Fibroblast of upper back skin (primary cell): ENCODE measurements at regions not wholly inside any gene's neighbourhood (a gene's known extent, or its start where the extent isn't known, plus 50 kb on each side); places are given as distances from the start of the nearest gene placed in this dataset.
"Not testable (repeated sequence)": the region's sequence is repeated elsewhere in the genome, so short reads cannot be mapped to it uniquely, and the experiment has no call there.

Experiments used
- DNase-seq: peaks from one replicate; pipeline ENCODE4 v3.0.0-alpha.2; 2013

DNA sequence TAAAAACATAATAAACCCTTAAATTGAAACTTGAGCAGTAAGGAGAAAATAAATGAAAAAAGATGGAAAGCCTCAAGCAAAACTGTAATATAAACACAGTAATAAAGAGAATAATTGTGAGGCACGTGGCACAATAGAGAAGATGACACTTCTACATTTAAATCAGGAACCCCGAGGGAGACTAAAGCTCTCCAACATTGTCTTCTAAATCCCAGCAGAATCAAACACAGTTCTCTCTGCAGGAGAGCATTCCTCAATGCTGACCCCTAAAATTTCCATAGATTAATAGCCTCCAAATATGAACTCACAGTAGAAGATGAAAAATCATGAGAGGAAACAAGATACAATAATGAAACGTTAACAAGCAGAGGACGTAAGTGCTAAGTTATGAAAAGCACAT lies 721.2 kb upstream of the COX7C start:
- DNase-seq: no peak

DNA sequence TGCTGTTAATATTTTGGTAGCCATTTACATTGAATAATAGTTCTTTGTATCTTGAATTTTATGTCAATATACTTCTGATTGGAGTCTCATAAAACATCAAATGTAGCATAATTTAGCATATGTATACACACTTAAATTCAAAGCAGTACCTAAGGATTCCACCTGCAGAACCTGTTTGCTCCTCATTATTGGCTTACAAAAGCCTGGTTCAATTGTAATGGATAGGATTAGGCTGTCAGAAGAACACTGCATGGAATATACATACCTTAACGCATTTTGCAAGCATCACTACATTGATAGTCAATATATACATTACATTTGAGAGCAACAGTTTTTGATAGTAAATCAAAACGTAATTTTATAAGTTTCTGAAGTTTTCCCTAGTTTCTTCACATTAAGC lies 711.3 kb upstream of the COX7C start:
- no peak for DNase-seq

DNA sequence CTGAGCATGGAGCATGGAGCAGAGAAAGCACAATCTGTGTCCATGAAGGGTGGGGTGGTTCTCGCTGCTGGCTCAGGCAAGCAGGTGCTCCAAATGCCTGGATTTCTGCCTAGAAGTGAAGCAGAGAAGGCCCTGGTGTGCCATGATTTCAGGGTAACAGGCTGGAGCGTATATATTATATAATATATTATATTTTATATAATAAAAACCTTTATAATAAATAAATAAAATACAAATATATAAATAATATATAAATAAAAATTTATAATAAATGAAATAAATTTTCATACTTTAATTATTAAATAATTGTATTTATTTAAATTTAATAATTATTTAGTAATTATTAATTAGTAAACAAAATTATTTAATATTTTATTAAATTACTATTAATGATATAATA lies 707.4 kb upstream of the COX7C start:
- no peak for DNase-seq

DNA sequence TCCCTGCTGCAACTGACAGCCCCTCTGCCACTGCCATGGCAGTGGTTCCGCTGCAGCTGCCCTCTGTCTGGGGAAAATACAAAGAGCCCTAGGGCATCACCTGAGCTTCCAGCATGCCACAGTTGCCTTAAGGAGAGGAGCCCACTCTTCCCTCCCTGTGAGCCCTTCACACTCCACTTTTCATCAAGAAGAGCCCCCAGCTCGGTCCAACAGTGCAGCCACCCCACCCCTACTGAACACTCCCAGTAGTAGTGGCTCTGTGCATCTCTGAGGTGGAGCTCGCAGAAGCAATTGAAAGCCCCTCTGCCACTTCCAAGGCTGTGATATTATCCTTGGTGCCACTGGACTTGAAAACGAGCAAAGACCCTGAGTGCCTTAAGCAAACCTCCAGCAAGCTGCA lies 696.8 kb upstream of the COX7C start:
- no peak for DNase-seq

DNA sequence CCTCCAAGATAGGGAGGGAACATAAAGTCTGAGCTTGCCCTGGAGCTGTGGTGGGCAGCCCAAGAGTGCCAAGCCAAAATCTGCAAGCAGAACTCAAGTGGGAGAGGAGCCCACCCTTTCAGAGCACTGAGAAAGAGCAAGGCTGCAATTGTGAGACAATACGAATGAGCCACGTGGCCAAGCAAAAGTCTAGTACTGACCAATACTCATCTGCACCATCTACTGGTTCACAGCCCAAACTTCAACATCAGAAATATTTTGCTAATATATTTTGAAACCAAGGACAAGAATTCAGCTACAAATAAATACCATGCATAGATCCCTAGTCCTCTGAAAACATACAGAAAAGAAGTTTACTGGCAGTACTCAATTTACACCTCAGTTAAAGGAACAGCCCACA lies 696.2 kb upstream of the COX7C start:
- DNase-seq: no peak

DNA sequence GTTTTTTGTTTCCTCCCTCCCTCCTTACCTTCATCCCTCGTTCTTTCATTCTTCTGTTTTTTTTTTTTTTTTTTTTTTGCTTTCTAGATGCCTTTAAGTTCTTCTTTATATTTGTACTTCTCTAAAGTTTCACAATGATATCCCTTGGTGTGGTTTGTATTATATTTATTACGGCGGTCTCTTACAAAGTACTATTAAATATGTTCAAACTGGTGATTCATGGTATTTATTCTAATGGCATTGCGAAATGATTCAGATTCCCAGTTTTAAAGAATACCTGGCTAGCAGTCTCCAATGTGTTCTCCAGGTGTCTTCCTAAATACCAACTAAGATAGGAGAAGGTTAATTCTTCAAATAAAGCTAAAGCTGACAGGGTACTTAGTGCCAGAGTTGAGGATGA lies 690.1 kb upstream of the COX7C start:
- DNase-seq: no peak

DNA sequence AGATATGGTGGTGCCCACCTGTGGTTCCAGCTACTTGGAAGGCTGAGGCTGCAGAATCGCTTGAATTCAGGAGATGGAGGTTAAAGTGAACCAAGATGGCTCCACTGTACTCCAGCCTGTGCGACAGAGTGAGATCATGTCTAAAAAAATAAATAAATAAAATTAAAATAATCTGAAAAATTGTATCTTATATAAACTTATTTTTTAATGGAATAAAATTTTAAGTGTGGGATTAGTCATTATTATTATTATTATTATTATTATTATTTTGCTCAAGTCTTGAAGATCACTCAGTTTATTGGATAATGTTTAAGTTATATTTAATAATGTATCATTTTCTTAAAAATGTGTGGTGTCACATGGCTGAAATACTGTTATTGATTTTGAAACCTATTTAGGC lies 688.0 kb upstream of the COX7C start:
- DNase-seq: no peak

DNA sequence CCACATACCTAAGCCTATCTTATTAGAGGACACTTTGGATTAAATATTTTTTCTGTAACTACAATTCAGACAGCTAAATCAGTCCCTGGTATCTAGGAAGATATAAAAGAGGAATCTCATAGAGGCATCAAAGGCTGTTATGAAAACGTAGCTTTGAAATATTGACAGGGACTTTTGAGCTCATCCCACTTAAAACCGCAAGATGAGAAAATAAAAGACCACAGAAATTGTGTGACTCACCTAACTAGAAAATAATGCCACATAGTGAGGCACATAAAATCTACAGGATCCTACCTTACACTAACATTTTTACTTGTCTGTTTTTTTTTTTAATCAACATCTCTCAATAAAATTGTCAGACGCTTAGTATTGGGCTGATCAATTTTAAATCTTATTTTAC lies 686.5 kb upstream of the COX7C start:
- DNase-seq: no peak

DNA sequence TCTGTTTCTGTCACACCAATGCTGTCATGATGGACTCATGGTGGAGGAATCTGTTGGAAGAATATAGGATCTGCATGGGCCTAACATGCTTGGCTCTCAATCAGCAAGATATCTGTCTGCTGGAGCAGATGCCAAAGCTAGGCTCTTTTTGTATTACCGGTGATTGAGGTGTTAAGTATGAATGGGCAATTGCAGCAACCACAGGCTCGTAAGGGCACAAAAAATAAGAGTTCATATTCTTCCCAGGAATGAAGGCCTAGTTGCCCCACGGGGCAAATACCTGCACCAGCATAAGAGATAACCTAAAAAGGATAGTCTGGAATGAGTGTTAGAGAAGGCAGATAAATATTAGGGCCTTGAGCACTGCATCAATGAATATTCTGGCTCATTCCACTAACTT lies 679.5 kb upstream of the COX7C start:
- DNase-seq: no peak

DNA sequence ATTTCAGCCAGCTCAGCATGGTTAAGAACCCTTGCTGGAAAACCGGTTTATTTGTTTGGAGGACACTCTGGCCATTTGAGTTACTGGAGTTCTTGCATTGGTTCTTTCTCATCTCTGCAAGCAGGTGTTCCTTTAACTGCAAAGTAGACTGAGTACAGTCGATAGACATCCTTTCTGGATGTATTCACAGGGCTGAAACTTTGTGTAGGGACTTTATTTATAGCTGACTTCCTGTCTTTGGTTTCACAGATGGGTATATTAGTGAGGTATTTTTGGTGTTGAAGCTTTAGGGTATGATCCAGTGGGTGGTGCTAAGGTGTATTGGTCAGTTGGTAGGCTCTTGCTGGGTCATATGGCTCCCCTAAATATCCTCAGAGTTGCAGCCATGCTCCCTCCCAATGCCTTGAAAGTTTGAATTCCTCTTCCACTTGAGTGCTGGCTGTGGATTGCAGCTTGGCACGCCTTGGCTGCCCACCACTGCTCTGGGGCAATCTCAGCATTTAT lies 666.0 kb upstream of the COX7C start:
- DNase-seq: no peak

DNA sequence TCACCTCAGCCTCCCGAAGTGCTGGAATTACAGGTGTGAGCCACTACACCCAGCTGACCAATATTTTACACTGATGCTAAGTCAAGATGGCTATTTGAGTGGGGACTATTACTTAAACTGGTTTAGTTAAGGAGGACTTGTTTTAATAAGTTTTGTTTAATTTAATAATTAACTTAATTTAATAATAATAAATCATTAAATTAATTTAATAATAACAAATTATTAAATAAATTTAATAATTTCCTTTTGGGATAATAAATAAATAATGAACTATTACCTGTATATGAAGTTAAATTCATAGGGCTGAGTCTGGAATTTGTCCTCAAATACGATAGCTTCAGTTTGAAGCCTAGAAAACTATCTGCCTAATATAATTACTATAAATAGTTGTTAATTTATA lies 665.1 kb upstream of the COX7C start:
- DNase-seq: no peak

DNA sequence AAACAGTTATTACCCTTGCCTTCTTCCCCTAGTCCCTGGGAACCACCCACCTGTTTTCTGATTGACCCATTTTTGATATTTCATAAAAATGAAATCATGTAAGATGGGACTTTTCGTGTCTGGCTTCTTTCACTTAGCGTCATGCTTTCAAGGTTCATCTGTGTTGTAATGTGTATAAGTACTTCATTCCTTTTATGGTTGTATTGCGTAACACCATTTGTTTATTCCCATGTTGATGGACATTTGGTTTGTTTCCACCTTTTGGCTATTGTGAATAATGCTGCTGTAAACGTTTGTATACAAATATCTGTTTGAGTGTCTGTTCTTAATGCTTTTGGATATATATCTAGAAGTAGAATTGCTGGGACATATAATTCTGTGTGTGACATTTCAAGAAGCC lies 650.1 kb upstream of the COX7C start:
- no peak for DNase-seq

DNA sequence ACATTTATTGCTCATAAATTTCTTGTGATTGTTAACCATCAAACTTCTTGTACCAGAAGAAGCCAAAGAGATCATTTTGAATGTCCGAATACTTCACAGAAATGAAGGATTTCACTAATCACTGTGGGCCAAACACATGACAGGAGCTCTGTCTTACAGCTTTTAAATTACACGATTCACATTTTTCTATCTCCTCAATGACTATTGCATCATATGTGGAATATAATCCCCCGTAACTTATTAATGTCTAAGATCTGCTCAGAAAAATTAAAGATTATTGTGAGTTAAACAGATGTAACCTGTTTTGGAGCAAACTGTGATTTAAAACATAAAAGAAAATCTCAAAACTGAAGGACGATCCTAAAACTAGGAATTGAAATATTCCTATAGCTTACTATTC lies 645.2 kb upstream of the COX7C start:
- DNase-seq: no peak

DNA sequence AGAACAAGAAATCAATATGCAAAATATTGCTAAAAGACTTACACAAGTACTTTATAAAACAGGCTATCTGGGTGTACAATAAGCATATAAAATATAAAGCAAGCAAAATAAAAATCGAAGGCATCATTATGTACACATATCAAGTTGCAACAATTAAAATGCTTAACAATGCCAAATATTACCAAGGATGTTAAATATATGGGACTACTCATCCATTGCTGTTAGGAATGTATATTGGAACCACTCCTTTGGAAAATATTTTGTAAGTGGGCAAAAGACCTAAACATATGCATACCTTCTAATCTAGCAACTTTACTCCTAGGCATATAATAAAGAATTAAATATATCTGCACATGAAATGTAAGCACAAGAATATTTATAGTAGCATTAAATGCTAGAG lies 632.6 kb upstream of the COX7C start:
- DNase-seq: no peak

DNA sequence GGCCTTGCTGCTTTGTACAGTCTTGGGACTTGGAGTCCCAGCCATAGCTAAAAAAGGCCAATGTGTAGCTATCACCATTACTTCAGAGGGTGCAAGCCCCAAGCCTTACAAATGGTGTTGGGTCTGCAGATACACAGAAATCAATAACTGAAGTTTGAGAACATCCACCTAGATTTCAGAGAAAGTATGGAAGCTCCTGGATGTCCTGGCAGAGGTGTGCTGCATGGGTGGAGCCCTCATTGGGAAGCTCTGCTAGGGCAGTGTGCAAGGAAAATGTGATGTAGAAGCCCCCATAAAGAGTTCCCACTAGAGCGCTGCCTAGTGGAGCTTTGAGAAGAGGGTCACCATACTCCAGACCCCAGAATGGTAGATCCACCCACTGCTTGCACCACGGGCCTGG lies 626.7 kb upstream of the COX7C start:
- DNase-seq: no peak

DNA sequence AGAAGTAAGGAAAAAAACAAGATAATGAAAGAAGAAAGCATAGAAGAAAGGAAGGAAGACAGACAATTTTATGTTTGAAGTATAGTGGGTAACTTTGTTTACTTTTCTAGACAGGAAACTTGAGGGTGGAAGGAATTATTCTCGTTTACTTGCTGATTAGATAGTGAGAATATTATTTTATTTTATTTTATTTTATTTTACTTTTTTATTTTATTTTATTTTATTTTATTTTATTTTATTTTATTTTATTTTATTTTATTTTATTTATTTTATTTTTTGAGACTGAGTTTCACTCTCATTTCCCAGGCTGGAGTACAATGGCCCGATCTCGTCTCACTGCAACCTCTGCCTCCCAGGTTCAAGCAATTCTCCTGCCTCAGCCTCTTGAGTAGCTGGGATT lies 623.1 kb upstream of the COX7C start:
- not testable (repeated sequence) for DNase-seq

DNA sequence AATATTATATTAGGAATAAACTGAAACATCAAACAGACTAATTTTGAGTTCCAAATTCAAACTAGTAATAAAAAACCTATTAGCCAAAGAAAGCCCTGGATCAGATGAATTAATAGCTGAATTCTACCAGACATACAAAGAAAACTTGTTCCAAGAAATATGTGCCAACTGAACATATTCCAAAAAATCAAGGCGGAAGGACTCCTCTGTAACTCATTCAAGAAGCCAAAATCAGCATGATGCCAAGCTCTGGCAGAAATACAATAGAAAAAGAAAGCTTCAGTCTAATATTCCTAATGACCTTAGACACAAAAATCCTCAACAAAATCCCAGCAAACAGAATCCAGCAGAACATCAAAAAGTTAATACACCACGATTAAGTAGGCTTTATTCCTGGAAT lies 619.1 kb upstream of the COX7C start:
- DNase-seq: no peak

DNA sequence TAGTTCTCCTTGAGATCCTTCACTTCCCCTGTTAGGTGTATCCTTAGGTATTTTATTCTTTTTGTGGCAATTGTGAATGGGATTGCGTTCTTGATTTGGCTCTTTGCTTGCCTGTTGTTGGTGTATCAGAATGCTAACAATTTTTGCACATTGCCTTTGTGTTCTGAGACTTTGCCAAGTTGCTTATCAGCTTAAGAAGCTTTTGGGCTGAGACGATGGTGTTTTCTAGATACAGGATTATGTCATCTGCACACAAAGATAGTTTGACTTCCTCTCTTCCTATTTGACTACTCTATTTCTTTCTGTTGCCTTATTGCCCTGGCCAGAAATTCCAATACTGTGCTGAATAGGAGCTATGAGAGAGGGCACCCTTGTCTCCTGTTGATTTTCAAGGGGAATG lies 609.4 kb upstream of the COX7C start:
- no peak for DNase-seq

DNA sequence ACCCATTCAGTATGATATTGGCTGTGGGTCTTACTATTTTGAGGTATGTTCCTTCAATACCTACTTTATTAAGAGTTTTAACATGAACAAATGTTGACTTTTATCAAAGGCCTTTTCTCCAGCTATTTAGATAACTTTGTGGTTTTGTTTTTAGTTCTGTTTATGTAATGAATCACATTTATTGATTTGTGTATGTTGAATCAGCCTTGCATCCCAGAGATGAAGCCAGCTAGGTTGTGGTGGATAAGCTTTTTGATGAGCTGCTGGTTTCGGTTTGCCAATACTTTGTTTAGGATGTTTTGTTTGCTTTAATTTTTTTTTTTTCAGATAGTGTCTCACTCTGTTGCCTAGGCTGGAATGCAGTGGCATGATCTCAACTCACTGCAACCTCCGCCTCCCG lies 609.0 kb upstream of the COX7C start:
- DNase-seq: no peak

DNA sequence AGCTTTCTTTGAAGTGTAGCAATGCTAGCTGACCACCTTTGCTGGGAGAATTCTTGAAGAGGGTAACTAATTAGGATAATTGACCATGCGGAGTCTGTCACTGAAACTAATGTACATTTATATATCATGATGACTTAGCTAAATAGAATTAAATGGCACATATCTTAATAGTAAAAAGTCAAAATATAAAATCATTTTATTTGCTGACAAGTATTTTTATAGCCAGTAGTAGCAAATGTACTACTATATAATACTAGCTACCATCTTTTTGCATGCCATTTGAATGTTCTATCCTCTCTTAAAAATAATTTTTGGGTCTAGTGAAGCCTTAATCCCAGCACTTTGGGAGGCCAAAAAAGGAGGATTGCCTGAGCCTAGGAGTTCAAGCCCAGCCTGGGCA lies 605.8 kb upstream of the COX7C start:
- no peak for DNase-seq

DNA sequence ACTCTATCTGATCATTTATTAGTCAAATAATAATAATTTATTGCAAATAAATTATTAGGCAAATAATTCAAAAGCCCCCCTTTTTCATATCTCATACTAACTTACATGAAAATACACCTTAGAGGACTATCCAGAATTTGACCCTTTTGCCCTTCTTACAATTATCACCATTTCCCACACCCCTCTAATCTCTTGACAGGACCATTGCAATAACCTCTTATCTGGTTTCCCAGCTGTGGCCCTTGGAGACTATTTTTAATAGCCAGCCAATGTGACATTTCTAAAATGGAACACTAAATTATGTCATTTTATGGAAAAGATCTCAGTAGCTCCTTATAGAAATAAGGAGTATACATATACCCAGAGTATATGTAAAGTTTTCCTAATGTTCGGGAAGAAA lies 588.4 kb upstream of the COX7C start:
- no peak for DNase-seq

DNA sequence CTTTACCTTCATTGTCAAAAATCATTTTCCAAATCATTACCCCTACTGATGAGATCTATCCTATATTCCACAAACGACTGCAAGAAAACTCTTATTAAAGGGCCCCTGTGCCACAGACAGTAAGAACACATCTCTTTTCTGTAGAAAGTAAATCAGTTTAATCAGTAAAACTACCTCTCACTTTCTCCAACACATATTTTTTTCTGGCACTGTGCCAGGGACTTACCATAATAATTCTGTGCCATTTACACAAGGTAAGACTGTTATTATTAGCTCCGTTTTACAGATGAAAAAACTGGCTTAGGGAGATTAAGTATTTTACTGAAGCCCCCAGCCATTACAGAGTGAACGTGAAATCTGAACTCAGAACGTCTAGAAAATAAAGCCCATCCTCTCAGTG lies 587.0 kb upstream of the COX7C start:
- no peak for DNase-seq

DNA sequence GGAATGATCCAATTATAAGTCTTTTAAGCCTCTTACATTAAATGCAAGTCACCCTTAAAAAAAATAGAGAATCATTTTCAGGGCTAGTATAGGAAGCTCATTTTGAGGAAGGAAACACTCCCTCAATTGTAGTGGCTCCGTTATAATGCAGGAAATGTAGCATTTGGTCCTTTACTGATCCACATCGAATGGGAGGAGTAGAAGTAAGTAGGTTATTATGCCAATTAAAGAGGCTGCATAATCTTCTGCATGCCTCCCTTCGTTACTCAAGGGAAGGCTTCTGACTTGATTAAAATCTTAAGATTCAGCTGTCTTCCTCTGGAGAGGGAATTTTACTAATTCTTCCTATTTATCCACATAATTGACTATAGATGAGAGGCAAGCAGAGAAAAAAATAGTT lies 579.2 kb upstream of the COX7C start:
- no peak for DNase-seq

DNA sequence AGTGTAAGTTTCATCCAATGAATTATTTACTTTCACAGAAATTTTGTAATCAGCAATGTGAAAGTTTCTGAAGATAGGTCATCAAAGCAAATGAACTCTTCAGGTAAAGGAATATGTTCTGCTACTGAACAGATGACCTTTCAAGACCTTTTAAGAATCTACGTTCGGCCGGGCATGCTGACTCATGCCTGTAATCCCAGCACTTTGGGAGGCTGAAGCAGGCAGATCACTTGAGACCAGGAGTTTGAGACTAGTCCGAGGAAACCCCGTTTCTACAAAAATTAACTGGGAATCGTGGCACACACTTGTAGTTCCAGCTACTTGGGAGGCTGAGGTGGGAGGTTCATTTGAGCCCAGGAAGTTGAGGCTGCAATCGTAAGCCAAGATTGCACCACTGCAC lies 578.4 kb upstream of the COX7C start:
- DNase-seq: no peak

DNA sequence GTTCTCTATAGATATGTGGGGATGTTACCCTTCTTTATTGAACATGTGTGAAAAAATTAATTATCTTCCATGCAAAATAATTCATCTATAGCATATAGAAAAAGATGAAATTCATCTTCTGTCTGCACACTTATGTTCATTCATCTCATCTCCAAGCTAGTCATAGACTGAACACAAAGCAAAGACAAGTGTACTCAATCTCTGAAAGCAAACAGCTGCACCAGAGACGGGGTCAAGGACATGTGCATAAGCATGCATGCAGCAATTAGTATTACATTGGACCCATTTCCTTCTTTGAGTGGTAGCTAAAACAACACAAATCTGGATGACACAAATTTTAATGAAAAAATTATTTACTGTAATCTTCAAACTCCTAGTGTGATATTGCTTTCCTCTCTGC lies 547.0 kb upstream of the COX7C start:
- DNase-seq: no peak

DNA sequence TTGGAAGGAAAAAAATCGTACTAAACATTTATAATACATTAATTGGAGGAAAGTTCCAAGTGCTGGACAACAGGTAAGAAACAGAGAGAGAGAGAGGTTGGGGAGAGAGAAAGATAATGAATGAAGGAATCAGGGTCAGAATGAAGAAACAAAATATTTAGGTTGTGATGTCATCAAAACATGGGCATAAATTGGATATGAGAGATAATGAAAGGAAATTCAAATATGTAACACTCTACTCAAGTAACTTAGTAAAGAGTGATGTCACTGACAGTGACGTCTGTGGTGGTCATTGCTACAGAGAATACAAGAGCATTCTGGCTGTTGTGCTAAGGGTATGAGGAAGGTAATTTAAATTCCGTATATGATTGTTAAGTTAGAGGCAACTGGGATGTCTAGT lies 543.4 kb upstream of the COX7C start:
- no peak for DNase-seq
